ENCODE measurements at regions not wholly inside any gene's neighbourhood (a gene's known extent, or its start where the extent isn't known, plus 50 kb on each side); places are given as distances from the start of the nearest gene placed in this dataset.

- CTCF ChIA-PET, result no interaction called here
- Histone ChIP-seq H3K27ac (ENCODE audit: insufficient read depth in 1 of 2, low read depth in 1 of 2, low read length in 2 of 2, poor library complexity in 1 of 2, severe bottlenecking in 2 of 2) (no peak overlapping the region), H3K4me3 (ENCODE audit: control insufficient read depth in 1 of 7, extremely low read depth in 1 of 7, insufficient read depth in 4 of 7, low read depth in 2 of 7, low read length in 6 of 7) (no peak overlapping the region), H3K36me3 (ENCODE audit: control insufficient read depth in 4 of 4, insufficient read depth in 4 of 4, low read length in 3 of 4) (no peaks in the 10 kb centered on the region), H3K9me3 (ENCODE audit: control extremely low read depth in 1 of 5, control insufficient read depth in 4 of 5, insufficient read depth in 2 of 5, low read depth in 1 of 5, low read length in 4 of 5) (no peaks in the 10 kb centered on the region), H3K27me3 (replicated peaks in 2 of 5; ENCODE audit: control insufficient read depth in 4 of 5, insufficient read depth in 5 of 5, low read length in 4 of 5) (no peaks in the 10 kb centered on the region), H3K4me1 (ENCODE audit: control extremely low read depth in 1 of 4, control insufficient read depth in 4 of 4, insufficient read depth in 4 of 4, low read length in 3 of 4) (no peaks in the 10 kb centered on the region)
- POLR2A ChIA-PET, result no interaction called here
- DNase-seq, result no peak
- 81% methylated on average over 4 of the region's 6 CpGs for WGBS (ENCODE audit: insufficient coverage)
These were observed 194.8 kb upstream of the IRX2 start for GRCh38 chr5:2946315-2946714.

- CTCF ChIA-PET, result no interaction called here
- Histone ChIP-seq H3K9me3 (ENCODE audit: control extremely low read depth in 1 of 5, control insufficient read depth in 4 of 5, insufficient read depth in 2 of 5, low read depth in 1 of 5, low read length in 4 of 5) (peaks cover 0 to 11% (median 5%) of the 10 kb centered on the region in 5 experiments), H3K4me1 (ENCODE audit: control extremely low read depth in 1 of 4, control insufficient read depth in 4 of 4, insufficient read depth in 4 of 4, low read length in 3 of 4) (no peaks in the 10 kb centered on the region), H3K27me3 (replicated peaks in 2 of 5; ENCODE audit: control insufficient read depth in 4 of 5, insufficient read depth in 5 of 5, low read length in 4 of 5) (no peaks in the 10 kb centered on the region), H3K36me3 (ENCODE audit: control insufficient read depth in 4 of 4, insufficient read depth in 4 of 4, low read length in 3 of 4) (no peaks in the 10 kb centered on the region), H3K4me3 (ENCODE audit: control insufficient read depth in 1 of 7, extremely low read depth in 1 of 7, insufficient read depth in 4 of 7, low read depth in 2 of 7, low read length in 6 of 7) (no peak overlapping the region), H3K27ac (ENCODE audit: insufficient read depth in 1 of 2, low read depth in 1 of 2, low read length in 2 of 2, poor library complexity in 1 of 2, severe bottlenecking in 2 of 2) (no peak overlapping the region)
- POLR2A ChIA-PET, result no interaction called here
- no CpG with 5 or more reads among the region's 4 CpGs for WGBS (ENCODE audit: insufficient coverage)
- DNase-seq, result no peak
These were observed 184.9 kb upstream of the IRX2 start for GRCh38 chr5:2936413-2936812.

- Histone ChIP-seq H3K27ac (ENCODE audit: insufficient read depth in 1 of 2, low read depth in 1 of 2, low read length in 2 of 2, poor library complexity in 1 of 2, severe bottlenecking in 2 of 2) (no peak overlapping the region), H3K9me3 (ENCODE audit: control extremely low read depth in 1 of 5, control insufficient read depth in 4 of 5, insufficient read depth in 2 of 5, low read depth in 1 of 5, low read length in 4 of 5) (peaks cover 0 to 5% (median 0%) of the 10 kb centered on the region in 5 experiments), H3K4me1 (ENCODE audit: control extremely low read depth in 1 of 4, control insufficient read depth in 4 of 4, insufficient read depth in 4 of 4, low read length in 3 of 4) (no peaks in the 10 kb centered on the region), H3K4me3 (ENCODE audit: control insufficient read depth in 1 of 7, extremely low read depth in 1 of 7, insufficient read depth in 4 of 7, low read depth in 2 of 7, low read length in 6 of 7) (no peak overlapping the region), H3K27me3 (replicated peaks in 2 of 5; ENCODE audit: control insufficient read depth in 4 of 5, insufficient read depth in 5 of 5, low read length in 4 of 5) (no peaks in the 10 kb centered on the region), H3K36me3 (ENCODE audit: control insufficient read depth in 4 of 4, insufficient read depth in 4 of 4, low read length in 3 of 4) (no peaks in the 10 kb centered on the region)
- POLR2A ChIA-PET, result no interaction called here
- WGBS (ENCODE audit: insufficient coverage), result 97% methylated on average over 5 of the region's 10 CpGs
- CTCF ChIA-PET, result no interaction called here
- no peak for DNase-seq
These were observed 178.3 kb upstream of the IRX2 start for GRCh38 chr5:2929779-2930178.

DNA sequence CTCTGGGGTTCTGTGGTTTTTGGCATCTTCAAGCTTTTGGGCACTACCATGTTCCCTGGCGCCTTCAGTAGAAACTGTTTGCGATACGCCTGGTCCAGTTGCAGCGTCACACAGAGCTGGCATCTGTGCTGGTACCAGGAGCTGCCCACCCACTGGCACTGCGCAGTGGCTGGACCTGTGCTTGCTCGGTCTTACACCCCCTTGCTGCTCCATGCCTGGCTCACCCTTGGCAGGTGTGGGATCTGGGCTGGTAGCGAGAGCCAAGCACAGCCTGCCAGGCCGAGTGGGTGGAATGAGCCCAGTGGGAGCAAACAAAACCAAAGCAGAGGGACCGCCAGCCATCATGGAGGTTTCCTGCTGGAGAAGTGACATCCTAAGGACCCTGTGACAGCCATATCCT is 170.2 kb upstream of the IRX2 start:
- no peaks in the 10 kb centered on the region for H3K4me1 ChIP-seq (ENCODE audit: control extremely low read depth in 1 of 4, control insufficient read depth in 4 of 4, insufficient read depth in 4 of 4, low read length in 3 of 4)
- H3K27ac ChIP-seq (ENCODE audit: insufficient read depth in 1 of 2, low read depth in 1 of 2, low read length in 2 of 2, poor library complexity in 1 of 2, severe bottlenecking in 2 of 2), result no peak overlapping the region
- WGBS (ENCODE audit: insufficient coverage), result 93% methylated on average over 9 of the region's 9 CpGs
- ChIA-PET POLR2A (no interaction called here), CTCF (no interaction called here)
- H3K27me3 ChIP-seq (replicated peaks in 2 of 5; ENCODE audit: control insufficient read depth in 4 of 5, insufficient read depth in 5 of 5, low read length in 4 of 5), result no peaks in the 10 kb centered on the region
- no peak for DNase-seq
- H3K36me3 ChIP-seq (ENCODE audit: control insufficient read depth in 4 of 4, insufficient read depth in 4 of 4, low read length in 3 of 4), result no peaks in the 10 kb centered on the region
- H3K4me3 ChIP-seq (ENCODE audit: control insufficient read depth in 1 of 7, extremely low read depth in 1 of 7, insufficient read depth in 4 of 7, low read depth in 2 of 7, low read length in 6 of 7), result no peak overlapping the region
- H3K9me3 ChIP-seq (ENCODE audit: control extremely low read depth in 1 of 5, control insufficient read depth in 4 of 5, insufficient read depth in 2 of 5, low read depth in 1 of 5, low read length in 4 of 5), result peaks cover 0 to 13% (median 0%) of the 10 kb centered on the region in 5 experiments

- Histone ChIP-seq H3K4me3 (ENCODE audit: control insufficient read depth in 1 of 7, extremely low read depth in 1 of 7, insufficient read depth in 4 of 7, low read depth in 2 of 7, low read length in 6 of 7) (no peak overlapping the region), H3K9me3 (ENCODE audit: control extremely low read depth in 1 of 5, control insufficient read depth in 4 of 5, insufficient read depth in 2 of 5, low read depth in 1 of 5, low read length in 4 of 5) (peaks cover 0 to 13% (median 0%) of the 10 kb centered on the region in 5 experiments), H3K27me3 (replicated peaks in 2 of 5; ENCODE audit: control insufficient read depth in 4 of 5, insufficient read depth in 5 of 5, low read length in 4 of 5) (no peaks in the 10 kb centered on the region), H3K27ac (ENCODE audit: insufficient read depth in 1 of 2, low read depth in 1 of 2, low read length in 2 of 2, poor library complexity in 1 of 2, severe bottlenecking in 2 of 2) (no peak overlapping the region), H3K4me1 (ENCODE audit: control extremely low read depth in 1 of 4, control insufficient read depth in 4 of 4, insufficient read depth in 4 of 4, low read length in 3 of 4) (no peaks in the 10 kb centered on the region), H3K36me3 (ENCODE audit: control insufficient read depth in 4 of 4, insufficient read depth in 4 of 4, low read length in 3 of 4) (no peaks in the 10 kb centered on the region)
- DNase-seq, result no peak
- ChIA-PET CTCF (no interaction called here), POLR2A (no interaction called here)
- 100% methylated on average over 2 of the region's 5 CpGs for WGBS (ENCODE audit: insufficient coverage)
These were observed 169.7 kb upstream of the IRX2 start for GRCh38 chr5:2921176-2921575.

DNA sequence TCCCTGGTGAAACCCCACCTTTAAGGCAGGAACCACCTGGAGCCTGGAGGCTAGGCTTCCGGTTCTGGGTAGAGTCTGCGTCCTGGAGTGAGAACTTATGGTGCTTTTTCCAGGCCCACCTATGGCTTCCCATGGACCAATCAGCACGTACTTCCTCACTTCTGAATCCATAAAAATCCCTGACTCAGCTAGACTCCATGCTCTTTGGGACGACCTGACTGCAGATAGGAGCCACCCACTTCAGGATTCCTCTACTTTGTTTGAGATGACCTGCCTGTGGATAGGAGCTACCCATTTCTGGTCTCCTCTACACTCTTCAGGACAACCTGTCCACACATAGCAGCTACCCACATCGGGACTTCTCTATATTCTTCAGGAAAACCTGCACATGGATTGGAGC is 168.8 kb upstream of the IRX2 start:
- H3K27ac ChIP-seq (ENCODE audit: insufficient read depth in 1 of 2, low read depth in 1 of 2, low read length in 2 of 2, poor library complexity in 1 of 2, severe bottlenecking in 2 of 2), result no peak overlapping the region
- WGBS (ENCODE audit: insufficient coverage), result 93% methylated on average over 5 of the region's 5 CpGs
- CTCF ChIA-PET, result no interaction called here
- no peaks in the 10 kb centered on the region for H3K4me1 ChIP-seq (ENCODE audit: control extremely low read depth in 1 of 4, control insufficient read depth in 4 of 4, insufficient read depth in 4 of 4, low read length in 3 of 4)
- no peaks in the 10 kb centered on the region for H3K27me3 ChIP-seq (replicated peaks in 2 of 5; ENCODE audit: control insufficient read depth in 4 of 5, insufficient read depth in 5 of 5, low read length in 4 of 5)
- DNase-seq, result no peak
- H3K9me3 ChIP-seq (ENCODE audit: control extremely low read depth in 1 of 5, control insufficient read depth in 4 of 5, insufficient read depth in 2 of 5, low read depth in 1 of 5, low read length in 4 of 5), result peaks cover 0 to 13% (median 0%) of the 10 kb centered on the region in 5 experiments
- no peaks in the 10 kb centered on the region for H3K36me3 ChIP-seq (ENCODE audit: control insufficient read depth in 4 of 4, insufficient read depth in 4 of 4, low read length in 3 of 4)
- H3K4me3 ChIP-seq (ENCODE audit: control insufficient read depth in 1 of 7, extremely low read depth in 1 of 7, insufficient read depth in 4 of 7, low read depth in 2 of 7, low read length in 6 of 7), result no peak overlapping the region
- POLR2A ChIA-PET, result no interaction called here

GRCh38 chr5:2919310-2920018 is 168.0 kb upstream of the IRX2 start:
- Histone ChIP-seq H3K36me3 (ENCODE audit: control insufficient read depth in 4 of 4, insufficient read depth in 4 of 4, low read length in 3 of 4) (no peaks in the 10 kb centered on the region), H3K27me3 (replicated peaks in 2 of 5; ENCODE audit: control insufficient read depth in 4 of 5, insufficient read depth in 5 of 5, low read length in 4 of 5) (peaks cover 0 to 2% (median 0%) of the 10 kb centered on the region in 5 experiments), H3K9me3 (ENCODE audit: control extremely low read depth in 1 of 5, control insufficient read depth in 4 of 5, insufficient read depth in 2 of 5, low read depth in 1 of 5, low read length in 4 of 5) (peaks cover 0 to 13% (median 0%) of the 10 kb centered on the region in 5 experiments), H3K27ac (ENCODE audit: insufficient read depth in 1 of 2, low read depth in 1 of 2, low read length in 2 of 2, poor library complexity in 1 of 2, severe bottlenecking in 2 of 2) (no peak overlapping the region), H3K4me3 (ENCODE audit: control insufficient read depth in 1 of 7, extremely low read depth in 1 of 7, insufficient read depth in 4 of 7, low read depth in 2 of 7, low read length in 6 of 7) (no peak overlapping the region), H3K4me1 (ENCODE audit: control extremely low read depth in 1 of 4, control insufficient read depth in 4 of 4, insufficient read depth in 4 of 4, low read length in 3 of 4) (no peaks in the 10 kb centered on the region)
- no peak for DNase-seq
- POLR2A ChIA-PET, result no interaction called here
- CTCF ChIA-PET, result no interaction called here
- WGBS (ENCODE audit: insufficient coverage), result 95% methylated on average over 9 of the region's 11 CpGs
